T47D (cell line): ENCODE measurements at regions not wholly inside any gene's neighbourhood (a gene's known extent, or its start where the extent isn't known, plus 50 kb on each side); places are given as distances from the start of the nearest gene placed in this dataset.
A peak's percentile ranks its signal among the peaks of the same experiment; 100 is the strongest.

ENCODE experiments used
- DNase-seq, 2 experiments: peaks; one replicate each; pipeline versions ENCODE4 v3.0.0 to v3.0.0-alpha.2; 2011 to 2012; ENCODE audit warnings: low read depth in 1 of 2, low spot score in 1 of 2
- JUND ChIP-seq: IDR thresholded peaks from 2 replicates; pipeline ENCODE4 v1.6.1; 2012; ENCODE audit warnings: low read depth
- in situ Hi-C: cut with HindIII; loops from 2 replicates; pipeline ENCODE4 v1.10.0; 2016; ENCODE audit warnings: low sequenced_read_pairs, low pct_unique_long_range_greater_than_20kb

DNA sequence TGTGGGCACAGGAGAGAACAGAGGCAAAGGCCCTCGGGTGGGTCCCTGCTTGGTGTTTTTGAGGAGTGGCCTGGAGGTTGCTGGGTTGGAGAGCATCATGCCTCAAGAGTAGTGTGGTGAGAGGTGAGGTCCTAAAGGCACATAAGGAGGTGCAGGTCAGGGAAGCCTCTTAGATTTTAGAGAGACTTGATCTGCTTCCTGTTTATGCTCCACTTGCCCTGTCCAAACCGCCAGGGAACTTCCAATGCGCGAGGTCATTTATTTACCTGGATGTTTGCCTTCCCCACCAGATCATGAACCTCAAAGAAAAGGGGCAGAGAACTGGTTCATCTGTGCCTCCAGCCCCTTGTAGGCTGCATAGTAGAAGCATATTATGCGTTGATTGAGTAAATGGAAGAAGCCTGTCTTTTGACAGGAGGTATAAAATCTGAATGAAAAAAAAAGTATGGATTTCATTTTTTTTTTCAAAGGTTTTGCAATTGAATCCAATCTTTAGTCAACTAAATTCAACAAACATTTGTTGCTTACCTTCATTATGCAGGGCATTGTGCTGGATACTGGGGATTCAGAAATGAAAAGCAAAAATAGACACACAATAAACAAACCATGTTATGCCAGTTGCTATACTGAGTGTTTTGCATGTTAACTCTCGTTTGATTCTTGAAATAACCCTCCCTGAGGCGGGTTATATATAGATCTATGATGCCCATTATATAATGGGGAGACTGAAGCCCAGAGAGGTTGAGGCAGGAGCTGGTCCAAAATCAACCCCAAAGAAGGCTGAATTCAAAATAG is 485.2 kb downstream of the VRK1 start:
- no peak for DNase-seq
- in situ Hi-C loops: no loop called here
- no peak for TF ChIP-seq JUND

DNA sequence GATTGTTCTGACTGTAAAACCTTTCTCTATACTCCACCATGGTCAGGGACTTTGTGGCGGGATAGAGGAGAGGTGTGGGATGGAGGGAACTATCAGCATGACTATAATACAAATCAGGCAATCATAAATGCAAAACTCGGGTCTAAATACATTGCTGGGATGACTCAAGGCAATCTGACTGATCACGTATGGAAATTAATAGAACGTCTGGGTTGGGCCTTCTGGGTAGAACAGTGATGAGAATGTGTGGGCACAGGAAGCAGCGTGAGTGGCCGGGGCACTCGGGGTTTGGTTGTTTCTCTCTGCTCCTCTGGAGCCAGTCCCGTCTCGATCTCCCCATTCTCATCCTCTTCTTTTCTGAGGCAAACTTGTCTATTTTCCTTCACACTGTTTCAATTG is 485.8 kb downstream of the VRK1 start:
- in situ Hi-C loops: no loop called here
- DNase-seq: no peak

DNA sequence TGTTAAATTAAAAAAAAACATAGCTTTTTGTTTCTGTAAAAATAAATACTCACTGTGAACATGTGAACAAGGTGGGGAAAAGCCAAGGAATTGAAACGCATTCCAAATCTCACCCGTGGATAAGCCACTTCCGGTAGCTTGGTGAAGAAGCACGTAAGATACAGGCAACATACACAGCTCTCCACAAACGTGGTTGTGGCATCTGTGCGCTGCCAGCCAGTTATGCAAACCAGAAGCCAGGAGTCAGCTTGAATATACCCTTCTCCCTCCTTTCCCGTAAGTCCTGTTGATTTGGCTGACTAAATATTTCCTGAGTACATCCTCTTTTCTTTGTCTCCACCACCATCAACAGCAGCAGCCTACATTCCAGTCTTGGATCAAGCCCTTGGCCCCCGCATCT is 486.2 kb downstream of the VRK1 start:
- TF ChIP-seq JUND: no peak
- in situ Hi-C loops: no loop called here
- peak in 1 of 2 experiments; percentile 2 for DNase-seq

More for the DNA sequence above, 485.8 kb downstream of the VRK1 start:
- no peak for TF ChIP-seq JUND

DNA sequence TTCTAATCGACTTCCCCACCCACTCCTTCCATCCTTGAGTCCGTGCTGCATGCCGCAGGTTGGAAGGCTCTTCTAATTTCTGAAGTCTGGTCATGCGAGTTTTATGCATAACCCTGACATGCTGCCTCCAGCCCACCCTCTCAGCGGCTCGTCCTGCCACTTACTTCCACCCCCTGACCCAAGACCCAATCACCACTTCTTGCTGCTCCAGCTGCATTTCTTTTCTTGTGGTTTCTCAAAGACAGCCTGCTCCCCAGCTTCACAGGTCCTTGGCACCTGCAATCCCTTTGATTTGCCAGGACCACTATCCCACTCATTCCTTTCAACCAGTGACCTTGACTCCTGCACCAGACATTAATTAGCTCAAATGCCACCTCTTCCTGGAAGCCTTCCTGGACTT is 486.7 kb downstream of the VRK1 start:
- no peak for TF ChIP-seq JUND
- DNase-seq: no peak
- in situ Hi-C loops: no loop called here

DNA sequence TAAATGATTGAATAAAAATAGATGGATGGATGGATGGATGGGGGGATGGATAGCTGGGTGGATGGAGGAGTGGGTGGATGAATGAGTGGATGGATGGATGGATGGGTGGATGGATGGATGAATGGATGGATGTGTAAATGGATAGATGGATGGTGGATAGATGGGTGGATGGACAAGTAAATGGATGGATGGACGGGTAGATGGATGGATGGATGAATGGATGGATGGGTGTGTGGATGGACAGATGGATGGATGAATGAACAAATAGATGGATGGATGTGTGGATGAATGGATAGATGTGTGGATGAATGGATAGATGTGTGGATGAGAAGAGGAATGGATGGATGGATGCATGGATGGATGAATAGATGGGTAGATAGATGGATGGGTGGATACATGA is 490.8 kb downstream of the VRK1 start:
- DNase-seq: no peak
- TF ChIP-seq JUND: no peak
- in situ Hi-C loops: no loop called here

DNA sequence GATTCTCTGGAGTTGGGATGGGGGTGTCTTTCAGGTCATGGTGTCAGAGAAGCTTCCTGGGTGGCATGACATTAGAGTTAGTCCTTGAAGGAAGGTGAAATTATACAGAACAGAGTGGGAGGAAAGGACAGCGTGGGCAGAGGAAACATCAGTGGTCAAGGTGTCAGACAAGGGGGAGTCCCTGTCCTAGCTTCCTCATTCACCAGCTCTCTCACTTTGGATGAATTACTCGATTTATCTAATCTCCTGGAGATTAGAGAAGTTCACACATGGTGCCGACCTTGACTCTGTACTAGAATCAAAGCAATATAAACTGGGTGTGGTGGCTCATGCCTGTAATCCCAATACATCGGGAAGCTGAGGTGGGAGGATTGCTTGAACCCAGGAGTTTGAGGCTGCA is 492.9 kb downstream of the VRK1 start:
- in situ Hi-C loops: no loop called here
- TF ChIP-seq JUND: no peak
- DNase-seq: no peak

DNA sequence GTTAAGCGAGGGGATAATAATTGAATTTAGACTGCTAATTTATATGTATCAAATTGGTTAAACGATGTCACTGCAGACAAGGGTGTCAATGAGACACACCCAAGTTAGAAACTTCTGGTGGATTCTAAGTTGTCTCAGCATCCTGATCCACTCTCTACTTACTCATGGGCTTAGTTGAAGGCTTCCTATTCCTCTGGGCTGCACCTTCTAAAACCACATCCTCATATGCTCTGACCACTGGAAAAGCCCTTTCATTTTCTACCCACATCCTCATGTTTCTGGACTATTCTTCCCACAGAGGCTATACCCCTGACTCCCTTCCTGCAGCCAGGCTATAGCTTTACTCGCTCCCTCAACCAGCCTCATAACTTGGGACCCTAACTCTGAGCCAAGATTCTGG is 493.8 kb downstream of the VRK1 start:
- in situ Hi-C loops: no loop called here
- TF ChIP-seq JUND: no peak
- no peak for DNase-seq

DNA sequence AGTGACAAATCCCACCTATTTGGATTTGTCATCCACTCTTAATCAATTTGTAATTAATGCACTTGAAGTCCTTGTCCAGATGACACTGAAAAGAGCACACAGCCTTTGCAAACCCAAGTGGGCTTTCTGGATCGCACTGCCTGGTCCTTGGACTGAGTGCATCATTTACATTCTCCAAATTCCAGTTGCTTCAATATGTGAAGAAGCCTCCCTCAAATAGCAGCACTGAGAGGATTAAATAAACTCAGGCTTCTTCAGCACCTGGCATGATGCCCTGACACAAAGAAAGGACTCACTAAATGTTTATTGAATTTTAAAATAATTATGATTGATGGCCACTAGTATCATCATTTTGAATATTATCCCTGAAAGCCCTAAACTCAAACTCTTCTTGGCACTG is 496.5 kb downstream of the VRK1 start:
- in situ Hi-C loops: no loop called here

DNA sequence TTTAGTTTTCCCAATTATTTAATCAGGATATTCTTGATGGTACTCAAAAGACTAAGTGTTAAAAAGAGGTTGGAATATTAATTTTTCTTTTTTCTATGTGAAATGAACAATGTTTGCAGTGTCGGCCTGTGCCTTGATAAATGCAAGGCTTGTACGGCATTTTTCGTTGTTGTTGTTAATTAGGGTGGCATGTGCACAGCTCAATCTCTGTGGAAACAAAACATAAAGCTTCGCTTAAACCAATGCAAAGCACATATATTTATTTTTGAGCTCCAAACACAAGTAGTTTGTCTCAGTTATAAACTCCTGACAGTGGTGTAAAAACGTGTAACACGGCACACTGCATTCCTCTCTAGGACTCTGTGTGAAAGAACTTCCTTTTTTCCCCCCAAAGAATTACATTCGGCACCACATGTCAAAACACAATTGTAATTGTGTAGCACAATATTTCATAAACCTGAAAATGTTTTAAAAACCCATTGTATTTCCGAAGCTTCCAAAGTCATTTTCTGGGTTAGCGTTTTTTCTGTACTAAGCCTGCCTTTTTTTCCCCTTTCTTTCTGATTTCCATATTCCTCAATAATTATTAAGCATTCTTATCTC is 498.0 kb downstream of the VRK1 start:
- DNase-seq: no peak
- in situ Hi-C loops: no loop called here
- no peak for TF ChIP-seq JUND

More for the DNA sequence above, 496.5 kb downstream of the VRK1 start:
- TF ChIP-seq JUND: no peak
- no peak for DNase-seq

DNA sequence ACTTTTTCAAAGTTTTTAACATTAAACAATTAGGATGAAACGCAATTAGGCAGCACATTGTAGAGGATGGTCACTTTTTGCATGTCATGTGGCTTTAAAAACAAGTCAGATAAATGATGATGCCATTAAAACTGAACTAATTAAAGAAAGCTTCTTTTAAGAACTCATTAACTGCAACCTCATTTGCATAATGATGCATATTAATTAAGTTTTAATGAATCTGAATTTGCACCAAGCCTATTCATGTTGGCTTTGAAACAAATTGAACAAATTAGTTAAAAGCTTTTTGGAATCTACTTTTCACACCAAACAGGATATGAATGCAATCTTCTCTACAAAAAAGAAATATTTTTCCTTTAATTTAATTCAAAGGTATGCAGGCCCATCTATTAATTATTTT is 499.0 kb downstream of the VRK1 start:
- DNase-seq: no peak
- in situ Hi-C loops: no loop called here
- TF ChIP-seq JUND: no peak

DNA sequence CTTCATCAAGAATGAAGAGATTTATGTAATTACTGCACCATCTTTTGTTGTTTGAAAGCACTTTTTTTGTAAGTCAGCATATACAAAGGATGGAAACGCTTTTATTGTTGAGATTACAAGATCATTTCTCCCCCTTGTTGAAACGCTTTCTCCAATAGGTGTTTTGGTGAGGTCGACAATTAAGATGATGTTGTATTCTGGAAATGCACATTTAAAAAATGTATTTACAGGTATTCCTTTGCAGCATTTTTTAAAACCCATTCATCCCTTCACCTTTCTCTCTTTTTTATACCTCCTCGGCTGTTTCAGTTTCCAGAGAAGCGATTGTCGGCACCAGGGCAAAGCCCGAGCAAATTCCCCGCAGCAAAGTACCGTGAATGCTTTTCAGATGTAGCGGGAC is 499.9 kb downstream of the VRK1 start:
- in situ Hi-C loops: no loop called here

DNA sequence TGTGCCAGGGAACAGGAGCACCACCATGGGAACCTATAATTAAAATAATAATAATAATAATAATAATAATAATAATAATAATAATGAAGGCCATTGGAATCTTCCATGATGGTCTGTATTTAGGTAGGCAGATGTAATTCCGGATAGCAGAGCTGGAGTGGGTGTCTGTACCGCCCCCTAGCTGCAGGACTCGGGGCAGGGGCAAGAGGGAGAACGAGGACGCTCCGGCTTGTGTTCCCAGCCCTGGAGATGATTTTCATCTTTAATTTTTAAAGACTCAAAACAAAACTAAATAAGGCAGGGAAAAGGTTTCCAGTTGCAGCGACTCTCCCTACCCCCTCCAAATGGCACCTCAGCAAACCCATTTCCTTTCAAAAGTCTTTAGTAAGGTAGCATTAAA is 501.1 kb downstream of the VRK1 start:
- DNase-seq: no peak
- in situ Hi-C loops: no loop called here
- TF ChIP-seq JUND: no peak

More for the DNA sequence above, 499.9 kb downstream of the VRK1 start:
- DNase-seq: no peak
- TF ChIP-seq JUND: no peak

DNA sequence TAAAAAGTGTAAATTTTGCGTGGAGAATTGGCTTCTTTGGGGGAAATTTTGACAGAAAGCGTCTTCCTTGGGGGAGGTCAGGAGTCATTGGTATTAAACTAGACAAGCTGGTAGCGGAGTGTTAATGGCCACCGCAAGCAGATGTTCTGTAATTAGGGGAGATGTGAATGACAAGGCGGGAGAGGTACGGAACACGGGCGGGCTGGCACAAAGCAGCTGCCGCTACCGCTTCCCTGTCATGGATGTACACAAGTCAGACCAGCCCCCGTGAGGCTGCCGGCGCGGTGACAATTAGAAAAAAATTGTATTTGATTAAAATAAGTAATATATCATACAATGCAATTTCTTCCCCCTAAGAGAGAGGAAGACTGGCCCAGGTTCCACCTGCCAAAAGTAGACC is 501.6 kb downstream of the VRK1 start:
- TF ChIP-seq JUND: no peak
- no peak for DNase-seq
- in situ Hi-C loops: no loop called here
